WERI-Rb-1 (cell line): ENCODE measurements at regions not wholly inside any gene's neighbourhood (a gene's known extent, or its start where the extent isn't known, plus 50 kb on each side); places are given as distances from the start of the nearest gene placed in this dataset.

Source experiments
- DNase-seq: peaks from one replicate; pipeline ENCODE4 v3.0.0-alpha.2; 2020
- H3K27ac ChIP-seq: fragments of 250-450 bp; sonication (Bioruptor Pico); 2 replicates; pipeline ENCODE4 v1.5.1; 2020; ENCODE audit warnings: mild to moderate bottlenecking, moderate library complexity
- H3K27me3 ChIP-seq: fragments of 250-450 bp; sonication (Bioruptor Pico); 2 replicates; pipeline ENCODE4 v1.5.1; 2021; ENCODE audit warnings: mild to moderate bottlenecking, low read depth, moderate library complexity; ENCODE audit not compliant: insufficient read depth, severe bottlenecking
- H3K36me3 ChIP-seq: fragments of 250-450 bp; sonication (Bioruptor Pico); 2 replicates; pipeline ENCODE4 v1.5.1; 2020; ENCODE audit warnings: mild to moderate bottlenecking, moderate library complexity
- H3K4me3 ChIP-seq: 2 replicates; pipeline ENCODE4 v1.5.1; 2011; ENCODE audit warnings: low read depth, mild to moderate bottlenecking, control low read depth, low read length
- H3K9me3 ChIP-seq: fragments of 250-450 bp; sonication (Bioruptor Pico); 2 replicates; pipeline ENCODE4 v1.5.1; 2021; ENCODE audit warnings: mild to moderate bottlenecking, moderate library complexity; ENCODE audit not compliant: severe bottlenecking
- CTCF ChIP-seq: IDR thresholded peaks from 2 replicates; pipeline ENCODE4 v1.5.1; 2011; ENCODE audit warnings: low read depth, mild to moderate bottlenecking, control low read depth, inconsistent platforms, low read length

GRCh38 chrX:69033936-69034335 lies 131.3 kb downstream of the PJA1 start:
- Histone ChIP-seq H3K4me3 (no peak overlapping the region), H3K9me3 (no peaks in the 10 kb centered on the region), H3K27ac (no peak overlapping the region), H3K27me3 (peaks cover 7% of the 10 kb centered on the region), H3K36me3 (no peaks in the 10 kb centered on the region)
- no peak for TF ChIP-seq CTCF
- no peak for DNase-seq

GRCh38 chrX:69032601-69033000 lies 132.7 kb downstream of the PJA1 start:
- DNase-seq = no peak
- H3K9me3 ChIP-seq = no peaks in the 10 kb centered on the region
- peaks cover 7% of the 10 kb centered on the region for H3K27me3 ChIP-seq
- no peak for TF ChIP-seq CTCF
- no peak overlapping the region for H3K27ac ChIP-seq
- H3K36me3 ChIP-seq = no peaks in the 10 kb centered on the region
- H3K4me3 ChIP-seq = no peak overlapping the region

GRCh38 chrX:69031971-69032391 lies 133.3 kb downstream of the PJA1 start:
- peaks cover 7% of the 10 kb centered on the region for H3K27me3 ChIP-seq
- no peaks in the 10 kb centered on the region for H3K36me3 ChIP-seq
- no peak overlapping the region for H3K4me3 ChIP-seq
- no peak for TF ChIP-seq CTCF
- no peak for DNase-seq
- H3K9me3 ChIP-seq = no peaks in the 10 kb centered on the region
- H3K27ac ChIP-seq = no peak overlapping the region

GRCh38 chrX:69031181-69031580 lies 134.1 kb downstream of the PJA1 start:
- peak; percentile 68 for TF ChIP-seq CTCF
- DNase-seq = peak; percentile 56
- Histone ChIP-seq H3K9me3 (no peaks in the 10 kb centered on the region), H3K36me3 (no peaks in the 10 kb centered on the region), H3K27me3 (peaks cover 7% of the 10 kb centered on the region), H3K27ac (no peak overlapping the region), H3K4me3 (no peak overlapping the region)

- H3K9me3 ChIP-seq = no peaks in the 10 kb centered on the region
- no peak overlapping the region for H3K4me3 ChIP-seq
- no peaks in the 10 kb centered on the region for H3K27me3 ChIP-seq
- no peak for DNase-seq
- TF ChIP-seq CTCF = no peak
- H3K27ac ChIP-seq = no peak overlapping the region
- H3K36me3 ChIP-seq = no peaks in the 10 kb centered on the region
These were observed 135.5 kb downstream of the PJA1 start for GRCh38 chrX:69029771-69030170.

- no peak for DNase-seq
- Histone ChIP-seq H3K4me3 (no peak overlapping the region), H3K9me3 (no peaks in the 10 kb centered on the region), H3K27me3 (no peaks in the 10 kb centered on the region), H3K27ac (no peak overlapping the region), H3K36me3 (no peaks in the 10 kb centered on the region)
- no peak for TF ChIP-seq CTCF
These were observed 136.5 kb downstream of the PJA1 start for GRCh38 chrX:69028761-69029120.
